HG03342 (cell line): ENCODE measurements at regions not wholly inside any gene's neighbourhood (a gene's known extent, or its start where the extent isn't known, plus 50 kb on each side); places are given as distances from the start of the nearest gene placed in this dataset.
A peak's percentile ranks its signal among the peaks of the same experiment; 100 is the strongest.
"Not testable (repeated sequence)": the region's sequence is repeated elsewhere in the genome, so short reads cannot be mapped to it uniquely, and the experiment has no call there.

Experiments
- ATAC-seq: cut with Tn5 transposase; IDR thresholded peaks from one replicate; pipeline ENCODE4 v1.9.1; 2021; ENCODE audit warnings: mild to moderate bottlenecking, moderate library complexity; ENCODE audit not compliant: unreplicated experiment

GRCh38 chr17:16888413-16889087 is 83.4 kb downstream of the TNFRSF13B start:
- no peak for ATAC-seq

- ATAC-seq, result no peak
These were observed 84.3 kb downstream of the TNFRSF13B start for GRCh38 chr17:16887523-16888095.

- peak; percentile 43 for ATAC-seq
These were observed 85.1 kb downstream of the TNFRSF13B start for GRCh38 chr17:16886655-16887322.

DNA sequence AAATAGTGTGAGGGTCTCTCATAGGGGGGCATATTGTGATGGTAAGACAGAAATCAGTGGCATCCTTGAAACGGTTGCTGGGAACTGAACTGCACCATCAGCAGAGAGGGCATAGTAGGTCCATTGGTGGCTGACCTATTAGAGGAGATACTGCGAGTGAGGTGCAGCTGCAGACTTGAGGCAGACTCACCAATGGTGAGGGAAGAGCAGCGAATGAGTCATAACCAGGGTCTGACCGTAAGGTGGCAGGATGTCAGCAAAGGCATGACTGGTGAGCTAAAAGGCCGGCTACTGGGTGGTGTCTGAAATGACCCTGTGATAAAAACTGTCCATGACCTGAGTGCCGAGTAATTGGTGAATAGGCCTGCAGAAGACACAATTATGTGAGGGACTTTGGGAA is 86.7 kb downstream of the TNFRSF13B start:
- ATAC-seq, result not testable (repeated sequence)

DNA sequence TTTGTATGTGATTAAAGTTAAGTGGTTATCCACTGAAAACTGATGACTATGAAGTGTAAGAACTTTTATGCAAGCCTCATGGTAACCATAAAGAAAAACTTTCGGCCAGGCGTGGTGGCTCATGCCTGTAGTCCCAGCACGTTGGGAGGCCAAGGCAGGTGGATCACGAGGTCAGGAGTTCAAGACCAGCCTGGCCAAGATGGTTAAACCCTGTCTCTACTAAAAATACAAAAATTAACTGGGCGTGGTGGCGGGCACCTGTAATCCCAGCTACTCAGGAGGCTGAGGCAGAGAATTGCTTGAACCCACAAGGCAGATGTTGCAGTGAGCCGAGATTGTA is 89.0 kb downstream of the TNFRSF13B start:
- not testable (repeated sequence) for ATAC-seq

DNA sequence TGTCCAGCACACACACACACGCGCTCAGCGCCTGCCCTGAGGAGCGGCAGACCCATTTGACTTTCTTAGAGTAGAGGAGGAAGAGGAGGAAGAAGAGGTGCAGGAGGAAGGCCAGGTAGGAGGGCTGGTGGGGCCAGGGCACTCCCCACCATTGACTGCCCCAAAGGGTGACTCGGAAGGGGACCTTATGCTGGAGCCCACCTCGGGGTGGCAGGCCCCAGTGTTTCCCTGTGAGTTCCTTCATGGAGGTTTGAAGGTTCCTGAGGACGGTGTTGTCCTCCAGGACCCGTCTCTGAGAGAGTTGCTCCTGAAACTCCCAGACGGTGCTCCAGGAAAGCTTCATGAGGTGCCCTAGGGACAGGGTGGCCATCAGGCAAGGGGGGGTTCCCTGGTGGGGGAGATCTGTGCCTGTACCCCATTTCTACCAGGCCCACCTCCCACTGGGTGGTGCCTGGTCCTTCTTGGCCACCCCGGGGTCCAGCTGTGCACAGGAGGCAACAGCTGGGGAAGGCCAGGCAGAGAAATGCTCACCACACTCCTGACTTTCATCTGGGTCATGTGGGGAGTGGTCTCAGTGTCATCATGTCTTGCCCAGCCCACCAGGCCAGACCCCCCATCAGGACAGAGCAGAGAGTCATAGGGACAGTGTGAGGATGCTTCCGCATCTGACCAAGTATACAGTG is 89.5 kb downstream of the TNFRSF13B start:
- ATAC-seq, result no peak

DNA sequence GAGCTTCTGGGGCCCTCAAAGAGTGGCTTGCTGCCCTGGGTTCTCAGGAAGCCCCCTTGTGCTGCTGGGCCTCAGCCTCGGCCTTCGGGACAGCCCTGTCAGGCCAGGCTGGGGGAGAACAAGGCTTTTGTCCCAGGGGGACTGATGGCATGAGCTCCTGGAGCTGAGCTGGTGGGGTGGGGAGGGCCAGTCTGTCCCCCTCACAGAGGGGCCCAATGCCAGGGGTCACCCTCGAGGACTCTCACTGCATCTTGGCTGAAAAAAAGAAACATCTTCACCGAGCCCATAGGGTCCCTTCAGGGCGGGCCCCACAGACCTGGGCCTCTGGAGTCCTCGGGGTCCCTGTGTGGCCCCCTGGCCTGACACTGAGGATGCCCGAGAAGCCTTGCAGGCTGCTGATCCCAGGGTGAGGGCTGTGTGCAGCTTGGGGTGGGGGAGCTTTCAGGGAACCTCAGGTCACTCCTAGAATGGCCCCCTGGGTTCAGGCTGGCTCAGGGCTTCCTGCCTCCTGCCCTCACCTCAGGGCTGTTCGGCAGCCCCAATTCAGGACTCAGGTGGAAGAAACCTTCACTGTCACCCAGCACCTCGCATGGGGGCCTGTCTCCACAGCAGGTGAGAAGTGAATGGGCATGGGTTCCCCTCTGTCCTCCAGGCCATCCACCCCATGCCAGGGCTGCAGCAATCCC is 90.5 kb downstream of the TNFRSF13B start:
- ATAC-seq, result no peak

- no peak for ATAC-seq
These were observed 91.1 kb downstream of the TNFRSF13B start for GRCh38 chr17:16880843-16881230.

DNA sequence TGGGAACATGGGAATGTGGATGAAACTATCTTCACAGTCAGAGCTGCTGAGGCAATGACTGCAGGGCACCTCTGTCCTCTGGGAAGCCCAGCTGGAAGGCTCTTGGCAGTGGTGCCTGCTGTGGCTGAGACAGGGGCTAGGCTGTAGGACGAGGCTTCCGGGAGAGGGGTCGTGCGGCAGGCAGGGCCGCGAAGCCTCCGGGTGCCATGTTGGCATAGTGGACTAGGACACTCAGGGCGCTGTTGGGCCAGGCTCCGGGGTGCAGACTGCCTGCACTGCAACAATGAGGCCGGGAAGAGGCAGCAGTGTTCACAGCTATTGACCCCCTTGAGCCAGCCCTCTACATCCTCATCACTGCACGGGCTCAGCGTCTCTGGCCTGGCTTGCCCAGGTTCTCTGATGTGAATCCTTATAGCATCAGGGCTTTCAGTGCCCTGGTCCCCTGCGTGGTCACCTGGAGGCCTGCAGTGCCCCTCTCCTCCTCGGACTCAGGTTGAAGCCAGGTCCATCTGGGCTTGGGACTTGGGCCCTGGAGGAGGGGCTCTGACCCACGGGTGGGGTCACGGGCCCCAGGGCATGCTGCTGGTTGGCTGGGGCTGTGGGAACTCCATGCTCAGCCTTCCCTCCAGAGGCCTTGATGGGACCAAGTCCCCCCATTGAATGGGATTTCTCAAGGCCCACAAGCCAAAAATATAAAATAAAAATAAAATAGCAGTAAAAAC is 91.6 kb downstream of the TNFRSF13B start:
- no peak for ATAC-seq

- no peak for ATAC-seq
These were observed 92.2 kb downstream of the TNFRSF13B start for GRCh38 chr17:16879686-16880085.

DNA sequence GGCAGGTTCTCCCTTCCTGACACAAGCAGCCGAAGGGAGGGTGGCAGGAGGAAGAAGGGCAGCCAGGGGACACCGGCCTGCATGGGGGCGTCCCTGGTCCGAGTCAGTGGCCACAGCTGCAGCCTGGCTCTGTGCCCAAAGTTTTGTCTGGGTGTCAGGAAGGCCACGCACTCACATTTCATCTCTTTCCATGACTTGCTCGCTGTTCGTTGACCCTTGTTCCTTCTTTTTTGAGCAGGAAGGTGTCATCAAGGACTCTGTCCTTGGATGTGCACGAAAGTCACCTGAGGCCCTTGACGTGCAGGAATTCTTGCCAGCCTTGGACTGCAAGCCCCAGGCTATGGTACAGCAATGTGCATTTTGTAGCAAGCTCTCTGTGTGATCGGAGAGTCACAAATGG is 93.3 kb downstream of the TNFRSF13B start:
- ATAC-seq, result no peak

GRCh38 chr17:16878084-16878483 is 93.8 kb downstream of the TNFRSF13B start:
- no peak for ATAC-seq

GRCh38 chr17:16877099-16877498 is 94.8 kb downstream of the TNFRSF13B start:
- ATAC-seq, result no peak

DNA sequence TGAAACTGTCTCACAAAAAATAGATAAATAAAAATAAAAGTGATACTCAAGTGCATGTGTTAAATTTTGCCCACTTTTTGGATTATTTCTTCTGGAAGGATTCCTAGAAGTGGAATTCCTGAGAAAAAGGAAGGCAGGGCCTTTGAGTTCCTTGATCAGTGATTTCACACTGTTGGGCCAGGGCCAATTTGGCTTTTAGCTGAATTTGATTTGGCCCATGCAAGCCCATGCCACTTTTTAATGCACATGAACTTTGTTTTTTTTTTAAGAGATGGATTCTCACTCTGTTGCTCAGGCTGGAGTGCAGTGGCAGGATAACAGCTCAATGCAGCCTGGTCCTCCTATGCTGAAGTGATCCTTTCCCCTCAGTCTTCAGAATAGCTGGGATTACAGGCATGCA is 96.3 kb downstream of the TNFRSF13B start:
- ATAC-seq, result no peak

- not testable (repeated sequence) for ATAC-seq
These were observed 97.7 kb downstream of the TNFRSF13B start for GRCh38 chr17:16874216-16874615.

DNA sequence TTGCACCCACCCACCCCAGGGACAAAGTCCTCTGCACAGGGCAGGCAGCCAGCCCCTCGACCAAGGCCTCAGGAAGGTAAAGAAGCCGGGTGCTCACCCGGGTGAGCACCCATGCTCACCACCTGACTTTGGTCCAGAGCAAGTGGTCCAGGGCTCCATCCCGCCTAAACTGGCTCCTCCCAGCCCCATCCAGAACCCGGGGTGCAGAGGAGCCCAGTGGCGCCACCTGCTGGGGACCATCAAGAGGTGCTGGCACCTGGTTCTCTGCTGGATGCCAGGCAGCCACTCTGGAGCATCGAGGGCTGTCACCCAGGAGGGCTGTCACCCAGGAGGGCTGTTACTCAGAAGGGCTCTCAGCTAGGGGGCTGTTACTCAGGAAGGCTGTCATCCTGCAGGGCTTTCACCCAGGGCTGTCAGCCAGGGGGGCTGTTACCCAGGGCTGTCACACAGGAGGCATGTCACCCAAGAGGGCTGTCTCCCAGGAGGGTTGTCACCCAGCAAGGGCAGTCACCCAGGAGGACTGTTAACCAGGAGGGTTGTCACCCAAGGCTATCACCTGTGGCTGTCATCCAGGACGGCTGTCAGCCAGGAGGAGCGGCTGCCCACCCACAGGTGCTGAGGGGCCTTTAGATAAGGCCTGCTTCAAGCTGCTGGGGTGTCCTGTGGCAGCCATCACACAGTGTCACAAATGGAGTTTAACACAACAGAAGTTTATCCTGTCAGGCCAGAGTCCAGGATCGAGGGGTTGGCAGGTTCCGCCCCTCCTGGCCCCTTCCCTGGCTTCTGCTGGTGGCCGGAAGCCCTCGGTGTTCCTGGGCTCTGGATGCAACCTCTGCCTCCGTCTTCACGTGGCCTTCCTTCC is 98.5 kb downstream of the TNFRSF13B start:
- ATAC-seq, result no peak

DNA sequence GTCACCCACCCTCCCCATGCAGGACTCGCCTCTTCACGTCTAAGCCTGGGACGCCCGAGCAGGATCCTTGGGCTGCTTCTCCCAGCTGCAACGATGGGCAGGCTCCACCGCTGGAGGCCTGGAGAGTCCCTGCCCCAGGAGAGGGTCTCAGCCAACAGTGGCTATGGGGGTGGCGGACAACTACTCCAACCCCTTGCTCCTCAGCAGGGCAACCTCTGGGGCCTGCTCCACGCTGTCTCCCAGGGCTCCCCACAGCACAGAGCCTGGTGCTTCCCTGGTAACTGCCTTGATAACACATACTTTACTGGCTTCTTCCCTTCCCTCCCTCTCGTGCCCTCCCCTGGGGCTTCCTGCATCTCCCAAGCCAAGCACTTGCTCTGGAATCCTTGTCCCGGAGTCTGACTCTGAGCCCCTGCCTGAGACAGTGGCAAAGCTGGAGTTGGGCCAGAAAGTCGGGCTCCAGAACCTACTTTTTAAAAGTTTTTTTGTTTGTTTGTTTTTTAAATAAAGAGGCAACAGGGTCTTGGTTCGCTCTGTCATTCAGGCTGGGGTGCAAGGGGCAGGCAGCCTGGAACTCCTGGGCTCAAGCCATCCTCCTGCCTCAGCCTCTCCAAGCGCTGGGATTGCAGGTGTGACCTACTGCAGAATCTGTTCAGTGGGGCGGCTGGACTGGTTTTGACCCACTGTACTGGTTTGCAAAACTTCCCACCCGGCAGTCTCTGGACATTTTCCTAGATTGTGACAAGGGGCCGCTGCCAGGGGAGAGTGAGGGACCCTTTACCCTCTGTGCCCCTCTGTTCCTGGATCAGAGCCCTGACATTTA is 99.4 kb downstream of the TNFRSF13B start:
- no peak for ATAC-seq

GRCh38 chr17:16871446-16872190 is 100.3 kb downstream of the TNFRSF13B start:
- not testable (repeated sequence) for ATAC-seq
